HG03342 (cell line): ENCODE measurements at regions not wholly inside any gene's neighbourhood (a gene's known extent, or its start where the extent isn't known, plus 50 kb on each side); places are given as distances from the start of the nearest gene placed in this dataset.

Experiments
- ATAC-seq: cut with Tn5 transposase; IDR thresholded peaks from one replicate; pipeline ENCODE4 v1.9.1; 2021; ENCODE audit warnings: mild to moderate bottlenecking, moderate library complexity; ENCODE audit not compliant: unreplicated experiment

GRCh38 chr5:171509467-171509866 is 90.0 kb downstream of the FGF18 start:
- no peak for ATAC-seq

- ATAC-seq = no peak
These were observed 93.0 kb downstream of the FGF18 start for GRCh38 chr5:171512397-171512796.

GRCh38 chr5:171513591-171513990 is 94.1 kb downstream of the FGF18 start:
- no peak for ATAC-seq

GRCh38 chr5:171518916-171519315 is 99.5 kb downstream of the FGF18 start:
- no peak for ATAC-seq

GRCh38 chr5:171520300-171521174 is 101.1 kb downstream of the FGF18 start:
- no peak for ATAC-seq

- ATAC-seq = no peak
These were observed 101.8 kb downstream of the FGF18 start for GRCh38 chr5:171521219-171521633.

- no peak for ATAC-seq
These were observed 102.2 kb downstream of the FGF18 start for GRCh38 chr5:171521679-171522078.

- ATAC-seq = no peak
These were observed 104.3 kb downstream of the FGF18 start for GRCh38 chr5:171523781-171524180.

GRCh38 chr5:171524466-171524865 is 105.0 kb downstream of the FGF18 start:
- ATAC-seq = no peak

GRCh38 chr5:171525085-171525484 is 105.6 kb downstream of the FGF18 start:
- ATAC-seq = no peak

- ATAC-seq = no peak
These were observed 108.6 kb downstream of the FGF18 start for GRCh38 chr5:171528036-171528435.

- no peak for ATAC-seq
These were observed 109.6 kb downstream of the FGF18 start for GRCh38 chr5:171528865-171529614.

GRCh38 chr5:171531638-171532037 is 112.2 kb downstream of the FGF18 start:
- ATAC-seq = no peak

GRCh38 chr5:171533153-171533552 is 113.7 kb downstream of the FGF18 start:
- no peak for ATAC-seq

GRCh38 chr5:171534043-171534895 is 114.8 kb downstream of the FGF18 start:
- no peak for ATAC-seq

- no peak for ATAC-seq
These were observed 115.7 kb downstream of the FGF18 start for GRCh38 chr5:171535162-171535561.

GRCh38 chr5:171537070-171537849 is 117.8 kb downstream of the FGF18 start:
- no peak for ATAC-seq

- no peak for ATAC-seq
These were observed 118.6 kb downstream of the FGF18 start for GRCh38 chr5:171537923-171538537.

GRCh38 chr5:171538681-171539080 is 119.2 kb downstream of the FGF18 start:
- no peak for ATAC-seq

GRCh38 chr5:171540865-171541264 is 121.4 kb downstream of the FGF18 start:
- ATAC-seq = no peak
